K562 (cell line): ENCODE measurements at regions not wholly inside any gene's neighbourhood (a gene's known extent, or its start where the extent isn't known, plus 50 kb on each side); places are given as distances from the start of the nearest gene placed in this dataset.

Source experiments
- ATAC-seq: fragments of 200-7000 bp; cut with Tn5 transposase; 3 replicates; pipeline ENCODE4 v1.9.1; 2020; ENCODE audit warnings: moderate library complexity
- BruUV-seq: library from RNA; stranded (reverse); fragments of 400-500 nt; replicated peaks from 2 replicates; lab custom pipeline; 2021; lab: Mats Ljungman, UMichigan
- CTCF ChIA-PET: fragments of 300-600 bp; formaldehyde crosslinking; extraction: SDS; loops from one replicate; lab custom pipeline; 2021; ENCODE audit warnings: low intra/inter-chr PET ratio; lab: Yijun Ruan, JAX
- POLR2A ChIA-PET: fragments of 300-600, 350-650 bp; sonication (Branson Sonifier 250); formaldehyde crosslinking; extraction: SDS; loops from one replicate; lab custom pipeline; 2021; ENCODE audit warnings: antibody characterized with exemption, inconsistent platforms; lab: Yijun Ruan, JAX
- DNase-seq, 4 experiments: peaks; one replicate each; pipeline versions ENCODE4 v3.0.0 to v3.0.0-alpha.2; 2011 to 2018; ENCODE audit warnings: low spot score in 3 of 4, mixed read lengths in 3 of 4; ENCODE audit errors: extremely low read depth in 1 of 4
- FAIRE-seq: peaks from 2 replicates; lab custom pipeline; 2011; peaks lifted over from hg19 to GRCh38; lab: Jason Lieb, UNC
- H2AFZ ChIP-seq: 2 replicates; pipeline ENCODE4 v1.6.0; 2011; ENCODE audit warnings: low read depth, low read length, control low read depth, inconsistent platforms
- H3K27ac ChIP-seq: fragments of 200-600 bp; 3 replicates; pipeline ENCODE4 v1.8.0; 2011; ENCODE audit warnings: low read depth, mild to moderate bottlenecking, control low read depth, inconsistent platforms, low read length, moderate library complexity, mixed read lengths; ENCODE audit errors: extremely low read depth
- H3K27me3 ChIP-seq, 2 experiments: fragments of 300-600 bp in 1 of 2; 2 replicates in 1 of 2; 3 replicates in 1 of 2; pipeline versions ENCODE4 v1.6.0 to v1.8.0; 2011; ENCODE audit warnings: inconsistent platforms in 2 of 2, low read length in 2 of 2, mild to moderate bottlenecking in 1 of 2, mixed read lengths in 1 of 2, moderate library complexity in 1 of 2; ENCODE audit not compliant: control insufficient read depth in 2 of 2, insufficient read depth in 2 of 2
- H3K36me3 ChIP-seq: fragments of 300-600 bp; 3 replicates; pipeline ENCODE4 v1.8.0; 2011; ENCODE audit warnings: mild to moderate bottlenecking, low read length, inconsistent platforms; ENCODE audit not compliant: control insufficient read depth, insufficient read depth
- H3K4me1 ChIP-seq, 2 experiments: fragments of 200-600 bp in 1 of 2; replicated peaks in 1 of 2; 2 replicates in 1 of 2; 3 replicates in 1 of 2; pipeline versions ENCODE4 v1.5.1 to v1.8.0; 2011; ENCODE audit warnings: inconsistent platforms in 2 of 2, low read length in 2 of 2, mild to moderate bottlenecking in 1 of 2, mixed read lengths in 1 of 2, moderate library complexity in 1 of 2; ENCODE audit not compliant: control insufficient read depth in 2 of 2, insufficient read depth in 2 of 2
- H3K4me2 ChIP-seq: 2 replicates; pipeline ENCODE4 v1.6.1; 2011; ENCODE audit warnings: low read length, control low read depth, inconsistent platforms, mixed read lengths; ENCODE audit not compliant: insufficient read depth
- H3K4me3 ChIP-seq: fragments of 200-600 bp; sonication (generic), shearing (Covaris generic); 2 replicates; pipeline ENCODE4 v1.5.1; 2016; ENCODE audit warnings: control low read depth, inconsistent platforms
- H3K79me2 ChIP-seq: fragments of 200-600 bp; 3 replicates; pipeline ENCODE4 v1.8.0; 2011; ENCODE audit warnings: low read length, inconsistent platforms; ENCODE audit not compliant: control insufficient read depth, insufficient read depth
- H3K9ac ChIP-seq, 2 experiments: 2 replicates each; pipeline versions ENCODE4 v1.6.0 to v1.6.1; 2011; ENCODE audit warnings: low read depth in 2 of 2, low read length in 2 of 2, control low read depth in 1 of 2, inconsistent platforms in 1 of 2, mild to moderate bottlenecking in 1 of 2, mixed read lengths in 1 of 2; ENCODE audit not compliant: insufficient read depth in 1 of 2
- H3K9me1 ChIP-seq: one replicate; pipeline ENCODE4 v1.6.0; 2011; ENCODE audit warnings: inconsistent platforms, mild to moderate bottlenecking, low read length, moderate library complexity; ENCODE audit not compliant: control insufficient read depth, insufficient read depth
- H3K9me3 ChIP-seq: replicated peaks from 2 replicates; pipeline ENCODE4 v1.5.1; 2011; ENCODE audit warnings: low read depth, low read length, inconsistent platforms; ENCODE audit not compliant: control insufficient read depth, insufficient read depth
- H4K20me1 ChIP-seq: replicated peaks from 2 replicates; pipeline ENCODE4 v1.6.1; 2011; ENCODE audit warnings: low read length, inconsistent platforms, mixed read lengths; ENCODE audit not compliant: control insufficient read depth, insufficient read depth
- IRF9 ChIP-seq: fragments of 450-650 bp; IDR thresholded peaks from 2 replicates; pipeline ENCODE4 v1.6.1; 2016; ENCODE audit warnings: missing biosample characterization, missing genetic modification characterization
- MBD2 ChIP-seq: sonication (generic); IDR thresholded peaks from 2 replicates; pipeline ENCODE4 v1.6.1; 2016; ENCODE audit warnings: low read depth, borderline replicate concordance
- MYC ChIP-seq, 2 experiments: fragments of 250-450 bp in 1 of 2; sonication (Bioruptor Pico) in 1 of 2; IDR thresholded peaks; 2 replicates each; pipeline versions ENCODE4 v1.5.1 to v1.6.1; 2012 to 2021; ENCODE audit warnings: low read depth in 2 of 2, borderline replicate concordance in 1 of 2, improper control_type of control experiment in 1 of 2, low read length in 1 of 2, mild to moderate bottlenecking in 1 of 2, moderate library complexity in 1 of 2
- NCOA1 ChIP-seq: fragments of 450-650 bp; IDR thresholded peaks from 2 replicates; pipeline ENCODE4 v1.6.1; 2016; ENCODE audit warnings: low read depth
- NCOA6 ChIP-seq: fragments of 450-650 bp; IDR thresholded peaks from 2 replicates; pipeline ENCODE4 v1.6.1; 2017; ENCODE audit warnings: mild to moderate bottlenecking
- NFE2 ChIP-seq: IDR thresholded peaks from 2 replicates; pipeline ENCODE4 v1.6.1; 2014; ENCODE audit warnings: antibody characterized with exemption, low read depth
- PHF20 ChIP-seq: fragments of 450-650 bp; IDR thresholded peaks from 2 replicates; pipeline ENCODE4 v1.6.1; 2018; ENCODE audit not compliant: partially characterized antibody
- POLR2H ChIP-seq: IDR thresholded peaks from 2 replicates; pipeline ENCODE4 v1.6.1; 2016; ENCODE audit warnings: missing genetic modification characterization, low read depth, mild to moderate bottlenecking, control low read depth, missing compliant biosample characterization, moderate library complexity
- RBM22 ChIP-seq: fragments of 200-400 bp; formaldehyde crosslinking; IDR thresholded peaks from 2 replicates; pipeline ENCODE4 v1.6.1; 2018; ENCODE audit warnings: low read length, low read depth; ENCODE audit not compliant: poor library complexity, severe bottlenecking
- TARDBP ChIP-seq: fragments of 450-650 bp; IDR thresholded peaks from 2 replicates; pipeline ENCODE4 v1.6.1; 2016
- ZNF12 ChIP-seq: sonication (generic); formaldehyde crosslinking; IDR thresholded peaks from 2 replicates; pipeline ENCODE4 v1.4.0; 2020; ENCODE audit warnings: mild to moderate bottlenecking, missing genetic modification reagents
- ZNF224 ChIP-seq: sonication (generic); formaldehyde crosslinking; IDR thresholded peaks from 2 replicates; pipeline ENCODE4 v1.8.0; 2022; ENCODE audit warnings: mild to moderate bottlenecking, missing genetic modification reagents
- ZNF695 ChIP-seq: fragments of 450-650 bp; formaldehyde crosslinking; IDR thresholded peaks from 2 replicates; pipeline ENCODE4 v1.4.0; 2020; ENCODE audit warnings: mild to moderate bottlenecking, moderate library complexity
- ZNF778 ChIP-seq: fragments of 450-650 bp; formaldehyde crosslinking; IDR thresholded peaks from 2 replicates; pipeline ENCODE4 v1.4.0; 2020; ENCODE audit warnings: mild to moderate bottlenecking, moderate library complexity
- ZNF79 ChIP-seq: fragments of 250-450 bp; sonication (Bioruptor Pico); IDR thresholded peaks from 2 replicates; pipeline ENCODE4 v1.4.0; 2020; ENCODE audit warnings: low read depth, mild to moderate bottlenecking, moderate library complexity
- WGBS: fragments of 100-300 bp; shearing (Covaris generic); methylation state at CpG from one replicate; pipeline ENCODE4 v1.1.6; 2016; ENCODE audit warnings: low coverage, mixed read lengths; ENCODE audit not compliant: insufficient coverage; ENCODE audit errors: missing lambda C conversion rate; 5-methylcytosine and 5-hydroxymethylcytosine counted together
- in situ Hi-C: fragments of 300-500 bp; cut with MboI; formaldehyde crosslinking; loops from 4 replicates; pipeline ENCODE4 v1.15.0; 2018; ENCODE audit warnings: inconsistent platforms, mixed read lengths
- intact Hi-C: fragments of 100-400 bp; cut with micrococcal nuclease; formaldehyde crosslinking; loops from 2 replicates; pipeline ENCODE4 v1.14.2; 2022
- TF ChIP-seq, protein P1 (sequence below): fragments of 150-350 bp; IDR thresholded peaks from 2 replicates; pipeline ENCODE4 v1.6.1; 2014; ENCODE audit warnings: low read depth, mild to moderate bottlenecking, low read length, borderline replicate concordance
- TF ChIP-seq, protein P2 (sequence below): fragments of 250-450 bp; sonication (Bioruptor Pico); IDR thresholded peaks from 2 replicates; pipeline ENCODE4 v1.4.0; 2020; ENCODE audit warnings: mild to moderate bottlenecking, moderate library complexity

- ATAC-seq: no peak
- TF ChIP-seq ZNF778 (no peak), ZNF12 (no peak), PHF20 (no peak), MBD2 (no peak), MYC (IDR thresholded peaks at IDR 0.05; ENCODE audit: low read depth, low read length) (no peak), MYC (CRISPR knock-in tag; IDR thresholded peaks at IDR 0.05; ENCODE audit: borderline replicate concordance, low read depth) (no peak), ZNF79 (CRISPR knock-in tag) (no peak), TARDBP (no peak), ZNF224 (no peak), ZNF695 (CRISPR knock-in tag) (no peak), NCOA6 (no peak), IRF9 (tag) (no peak), NCOA1 (no peak), RBM22 (no peak), POLR2H (no peak), NFE2 (no peak)
- TF ChIP-seq, protein P1, sequence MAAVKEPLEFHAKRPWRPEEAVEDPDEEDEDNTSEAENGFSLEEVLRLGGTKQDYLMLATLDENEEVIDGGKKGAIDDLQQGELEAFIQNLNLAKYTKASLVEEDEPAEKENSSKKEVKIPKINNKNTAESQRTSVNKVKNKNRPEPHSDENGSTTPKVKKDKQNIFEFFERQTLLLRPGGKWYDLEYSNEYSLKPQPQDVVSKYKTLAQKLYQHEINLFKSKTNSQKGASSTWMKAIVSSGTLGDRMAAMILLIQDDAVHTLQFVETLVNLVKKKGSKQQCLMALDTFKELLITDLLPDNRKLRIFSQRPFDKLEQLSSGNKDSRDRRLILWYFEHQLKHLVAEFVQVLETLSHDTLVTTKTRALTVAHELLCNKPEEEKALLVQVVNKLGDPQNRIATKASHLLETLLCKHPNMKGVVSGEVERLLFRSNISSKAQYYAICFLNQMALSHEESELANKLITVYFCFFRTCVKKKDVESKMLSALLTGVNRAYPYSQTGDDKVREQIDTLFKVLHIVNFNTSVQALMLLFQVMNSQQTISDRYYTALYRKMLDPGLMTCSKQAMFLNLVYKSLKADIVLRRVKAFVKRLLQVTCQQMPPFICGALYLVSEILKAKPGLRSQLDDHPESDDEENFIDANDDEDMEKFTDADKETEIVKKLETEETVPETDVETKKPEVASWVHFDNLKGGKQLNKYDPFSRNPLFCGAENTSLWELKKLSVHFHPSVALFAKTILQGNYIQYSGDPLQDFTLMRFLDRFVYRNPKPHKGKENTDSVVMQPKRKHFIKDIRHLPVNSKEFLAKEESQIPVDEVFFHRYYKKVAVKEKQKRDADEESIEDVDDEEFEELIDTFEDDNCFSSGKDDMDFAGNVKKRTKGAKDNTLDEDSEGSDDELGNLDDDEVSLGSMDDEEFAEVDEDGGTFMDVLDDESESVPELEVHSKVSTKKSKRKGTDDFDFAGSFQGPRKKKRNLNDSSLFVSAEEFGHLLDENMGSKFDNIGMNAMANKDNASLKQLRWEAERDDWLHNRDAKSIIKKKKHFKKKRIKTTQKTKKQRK: no peak
- TF ChIP-seq, protein P2, sequence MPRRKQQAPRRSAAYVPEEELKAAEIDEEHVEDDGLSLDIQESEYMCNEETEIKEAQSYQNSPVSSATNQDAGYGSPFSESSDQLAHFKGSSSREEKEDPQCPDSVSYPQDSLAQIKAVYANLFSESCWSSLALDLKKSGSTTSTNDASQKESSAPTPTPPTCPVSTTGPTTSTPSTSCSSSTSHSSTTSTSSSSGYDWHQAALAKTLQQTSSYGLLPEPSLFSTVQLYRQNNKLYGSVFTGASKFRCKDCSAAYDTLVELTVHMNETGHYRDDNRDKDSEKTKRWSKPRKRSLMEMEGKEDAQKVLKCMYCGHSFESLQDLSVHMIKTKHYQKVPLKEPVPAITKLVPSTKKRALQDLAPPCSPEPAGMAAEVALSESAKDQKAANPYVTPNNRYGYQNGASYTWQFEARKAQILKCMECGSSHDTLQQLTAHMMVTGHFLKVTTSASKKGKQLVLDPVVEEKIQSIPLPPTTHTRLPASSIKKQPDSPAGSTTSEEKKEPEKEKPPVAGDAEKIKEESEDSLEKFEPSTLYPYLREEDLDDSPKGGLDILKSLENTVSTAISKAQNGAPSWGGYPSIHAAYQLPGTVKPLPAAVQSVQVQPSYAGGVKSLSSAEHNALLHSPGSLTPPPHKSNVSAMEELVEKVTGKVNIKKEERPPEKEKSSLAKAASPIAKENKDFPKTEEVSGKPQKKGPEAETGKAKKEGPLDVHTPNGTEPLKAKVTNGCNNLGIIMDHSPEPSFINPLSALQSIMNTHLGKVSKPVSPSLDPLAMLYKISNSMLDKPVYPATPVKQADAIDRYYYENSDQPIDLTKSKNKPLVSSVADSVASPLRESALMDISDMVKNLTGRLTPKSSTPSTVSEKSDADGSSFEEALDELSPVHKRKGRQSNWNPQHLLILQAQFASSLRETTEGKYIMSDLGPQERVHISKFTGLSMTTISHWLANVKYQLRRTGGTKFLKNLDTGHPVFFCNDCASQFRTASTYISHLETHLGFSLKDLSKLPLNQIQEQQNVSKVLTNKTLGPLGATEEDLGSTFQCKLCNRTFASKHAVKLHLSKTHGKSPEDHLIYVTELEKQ (CRISPR knock-in tag): no peak
Observed at GRCh38 chr2:153004627-153005026, 286.2 kb downstream of the ARL6IP6 start.

More at GRCh38 chr2:153004627-153005026, 286.2 kb downstream of the ARL6IP6 start:
- Histone ChIP-seq H3K36me3 (no peaks in the 10 kb centered on the region), H2AFZ (no peak overlapping the region), H3K9ac (no peak overlapping the region), H3K27ac (no peak overlapping the region), H4K20me1 (no peaks in the 10 kb centered on the region), H3K79me2 (no peaks in the 10 kb centered on the region), H3K4me2 (no peak overlapping the region), H3K27me3 (no peaks in the 10 kb centered on the region), H3K9me3 (peaks cover 3% of the 10 kb centered on the region; the same call in 1 of the 2 replicates), H3K4me1 (no peaks in the 10 kb centered on the region), H3K9me1 (no peaks in the 10 kb centered on the region), H3K4me3 (no peak overlapping the region)
- ChIA-PET CTCF (no interaction called here), POLR2A (no interaction called here)
- intact Hi-C loops (no loop called here), in situ Hi-C loops (no loop called here)
- no TSS peak for BruUV-seq
- FAIRE-seq (no peak), DNase-seq (no peak)
- 0% methylated on average over 3 of the region's 3 CpGs for whole genome bisulfite sequencing
